H1 (cell line): ENCODE measurements at regions not wholly inside any gene's neighbourhood (a gene's known extent, or its start where the extent isn't known, plus 50 kb on each side); places are given as distances from the start of the nearest gene placed in this dataset.

Experiments
- CTCF ChIA-PET: fragments of 300-600 bp; sonication (Branson Sonifier 250); formaldehyde crosslinking; loops from one replicate; lab custom pipeline; 2021; ENCODE audit not compliant: partially characterized antibody; lab: Charles Lee
- POLR2A ChIA-PET: fragments of 300-600 bp; sonication (Branson Sonifier 250); formaldehyde crosslinking; loops from one replicate; lab custom pipeline; 2021; ENCODE audit warnings: inconsistent platforms; ENCODE audit not compliant: partially characterized antibody; lab: Charles Lee
- DNase-seq, 2 experiments: peaks; one replicate each; pipeline versions ENCODE4 v3.0.0 to v3.0.0-alpha.2; 2010 to 2022; ENCODE audit warnings: low spot score in 2 of 2, low read depth in 1 of 2, mixed read lengths in 1 of 2
- FAIRE-seq: peaks from 2 replicates; lab custom pipeline; 2011; peaks lifted over from hg19 to GRCh38; lab: Jason Lieb, UNC
- H2AFZ ChIP-seq: 2 replicates; pipeline ENCODE4 v1.8.1; 2012; ENCODE audit warnings: low read length, inconsistent platforms
- H2AK5ac ChIP-seq: 2 replicates; pipeline ENCODE4 v1.6.1; 2013; ENCODE audit warnings: low read depth, low read length
- H2BK120ac ChIP-seq: replicated peaks from 2 replicates; pipeline ENCODE3; 2013; ENCODE audit warnings: low read depth, low read length, inconsistent platforms
- H2BK12ac ChIP-seq: 2 replicates; pipeline ENCODE4 v1.6.1; 2013; ENCODE audit warnings: low read depth, low read length
- H2BK15ac ChIP-seq: 2 replicates; pipeline ENCODE4 v1.6.1; 2013; ENCODE audit warnings: low read length
- H2BK20ac ChIP-seq: 2 replicates; pipeline ENCODE4 v1.6.1; 2013; ENCODE audit warnings: low read length
- H2BK5ac ChIP-seq: 2 replicates; pipeline ENCODE4 v1.6.1; 2013; ENCODE audit warnings: low read depth, low read length
- H3K14ac ChIP-seq: 2 replicates; pipeline ENCODE4 v1.6.1; 2013; ENCODE audit warnings: inconsistent platforms; ENCODE audit not compliant: insufficient read length
- H3K18ac ChIP-seq: 2 replicates; pipeline ENCODE4 v1.6.1; 2013; ENCODE audit warnings: low read length; ENCODE audit errors: extremely low read depth
- H3K23ac ChIP-seq: 2 replicates; pipeline ENCODE4 v1.6.1; 2013; ENCODE audit warnings: inconsistent platforms; ENCODE audit not compliant: insufficient read length
- H3K23me2 ChIP-seq: 2 replicates; pipeline ENCODE4 v1.6.1; 2013; ENCODE audit warnings: low read depth, low read length
- H3K27ac ChIP-seq: 2 replicates; pipeline ENCODE4 v1.6.1; 2011; ENCODE audit warnings: low read depth, low read length, inconsistent platforms
- H3K27me3 ChIP-seq, 4 experiments: replicated peaks in 1 of 4; 1 replicate in 1 of 4; 2 replicates in 3 of 4; pipeline versions ENCODE4 v1.6.1 to v1.8.1; 2011 to 2013; ENCODE audit warnings: low read length in 3 of 4, mild to moderate bottlenecking in 3 of 4, inconsistent platforms in 2 of 4, mixed read lengths in 2 of 4, moderate library complexity in 1 of 4; ENCODE audit not compliant: control insufficient read depth in 3 of 4, insufficient read depth in 3 of 4; ENCODE audit errors: extremely low read depth in 1 of 4
- H3K36me3 ChIP-seq, 4 experiments: 2 replicates each; pipeline versions ENCODE4 v1.6.1 to v1.8.1; 2011 to 2013; ENCODE audit warnings: mild to moderate bottlenecking in 4 of 4, low read length in 3 of 4, moderate library complexity in 2 of 4, control low read depth in 1 of 4, inconsistent platforms in 1 of 4; ENCODE audit not compliant: insufficient read depth in 4 of 4, control insufficient read depth in 2 of 4
- H3K4ac ChIP-seq: replicated peaks from 2 replicates; pipeline ENCODE3; 2013; ENCODE audit warnings: low read length, low read depth, mixed read lengths, inconsistent platforms; ENCODE audit not compliant: insufficient read length
- H3K4me1 ChIP-seq, 4 experiments: replicated peaks in 1 of 4; 1 replicate in 1 of 4; 2 replicates in 3 of 4; pipeline versions ENCODE4 v1.6.1 to v1.8.1; 2011 to 2013; ENCODE audit warnings: low read length in 3 of 4, inconsistent platforms in 2 of 4, mixed read lengths in 1 of 4; ENCODE audit not compliant: insufficient read depth in 4 of 4, control insufficient read depth in 3 of 4
- H3K4me2 ChIP-seq, 2 experiments: 2 replicates each; pipeline versions ENCODE4 v1.6.1 to v1.8.1; 2011 to 2013; ENCODE audit warnings: low read depth in 2 of 2, low read length in 2 of 2, control low read depth in 1 of 2, inconsistent platforms in 1 of 2, mild to moderate bottlenecking in 1 of 2; ENCODE audit not compliant: insufficient read depth in 1 of 2
- H3K4me3 ChIP-seq, 4 experiments: fragments of 200-600, 300-600 bp in 1 of 4; sonication (generic), shearing (Covaris generic), sonication (Bioruptor Twin) in 1 of 4; 2 replicates each; pipeline versions ENCODE4 v1.5.1 to v1.8.1; 2011 to 2016; ENCODE audit warnings: low read length in 4 of 4, low read depth in 3 of 4, control low read depth in 2 of 4, inconsistent platforms in 2 of 4, mild to moderate bottlenecking in 2 of 4, mixed read lengths in 1 of 4, moderate library complexity in 1 of 4; ENCODE audit not compliant: insufficient read depth in 2 of 4; ENCODE audit errors: extremely low read depth in 1 of 4
- H3K56ac ChIP-seq: replicated peaks from 2 replicates; pipeline ENCODE3; 2013; ENCODE audit warnings: low read depth, mild to moderate bottlenecking, mixed read lengths, low read length, inconsistent platforms; ENCODE audit not compliant: insufficient read length
- H3K79me1 ChIP-seq: 2 replicates; pipeline ENCODE4 v1.6.1; 2013; ENCODE audit warnings: low read depth, low read length, control low read depth
- H3K79me2 ChIP-seq, 2 experiments: 2 replicates each; pipeline versions ENCODE4 v1.6.1 to v1.8.1; 2012 to 2013; ENCODE audit warnings: low read length in 2 of 2, mild to moderate bottlenecking in 2 of 2, inconsistent platforms in 1 of 2; ENCODE audit not compliant: insufficient read depth in 2 of 2, control insufficient read depth in 1 of 2
- H3K9ac ChIP-seq, 4 experiments: replicated peaks in 1 of 4; 1 replicate in 1 of 4; 2 replicates in 3 of 4; pipeline versions ENCODE4 v1.6.1 to v1.8.1; 2011 to 2013; ENCODE audit warnings: low read depth in 3 of 4, low read length in 3 of 4, control low read depth in 2 of 4, mild to moderate bottlenecking in 2 of 4, moderate library complexity in 2 of 4, inconsistent platforms in 1 of 4; ENCODE audit errors: extremely low read depth in 1 of 4
- H3K9me3 ChIP-seq, 2 experiments: 2 replicates each; pipeline versions ENCODE4 v1.6.1 to v1.8.1; 2012 to 2013; ENCODE audit warnings: mild to moderate bottlenecking in 2 of 2, moderate library complexity in 2 of 2, control low read depth in 1 of 2, inconsistent platforms in 1 of 2, low read depth in 1 of 2, low read length in 1 of 2, mixed read lengths in 1 of 2; ENCODE audit not compliant: insufficient read depth in 2 of 2
- H4K20me1 ChIP-seq, 2 experiments: replicated peaks in 1 of 2; 2 replicates each; pipeline versions ENCODE3 to v1.8.1; 2011 to 2013; ENCODE audit warnings: inconsistent platforms in 2 of 2, low read length in 2 of 2, mild to moderate bottlenecking in 1 of 2; ENCODE audit not compliant: insufficient read depth in 2 of 2, control insufficient read depth in 1 of 2
- H4K5ac ChIP-seq: 2 replicates; pipeline ENCODE4 v1.6.1; 2013; ENCODE audit warnings: low read length, low read depth, mixed read lengths, inconsistent platforms; ENCODE audit not compliant: insufficient read length
- H4K8ac ChIP-seq: 2 replicates; pipeline ENCODE4 v1.8.0; 2013; ENCODE audit warnings: mild to moderate bottlenecking, moderate library complexity, low read length, inconsistent platforms; ENCODE audit not compliant: insufficient read depth; ENCODE audit errors: extremely low read depth
- H4K91ac ChIP-seq: replicated peaks from 2 replicates; pipeline ENCODE3; 2013; ENCODE audit warnings: low read length, mixed read lengths, inconsistent platforms; ENCODE audit not compliant: insufficient read length
- CEBPB ChIP-seq: IDR thresholded peaks from 2 replicates; pipeline ENCODE4 v1.6.1; 2012; ENCODE audit warnings: low read depth, low read length
- KDM1A ChIP-seq: fragments of 200-600, 300-600 bp; sonication (generic); IDR thresholded peaks from 2 replicates; pipeline ENCODE4 v1.7.1; 2016; ENCODE audit warnings: mild to moderate bottlenecking, low read length, borderline replicate concordance
- NRF1 ChIP-seq: IDR thresholded peaks from 2 replicates; pipeline ENCODE4 v1.6.1; 2011; ENCODE audit warnings: mild to moderate bottlenecking, low read depth, low read length, improper control_type of control experiment
- WGBS, 2 experiments: shearing (Covaris generic) in 1 of 2; methylation state at CpG; one replicate each; pipeline versions ENCODE4 v1.1.6 to v1.1.7; 2013 to 2015; ENCODE audit warnings: low lambda C conversion rate in 2 of 2, mixed read lengths in 2 of 2, inconsistent platforms in 1 of 2, low coverage in 1 of 2, missing lambda C conversion rate in 1 of 2; ENCODE audit not compliant: insufficient replicate concordance in 2 of 2, insufficient coverage in 1 of 2, insufficient read length in 1 of 2; ENCODE audit errors: extremely low coverage in 1 of 2, missing lambda C conversion rate in 1 of 2; 5-methylcytosine and 5-hydroxymethylcytosine counted together
- TF ChIP-seq, protein P1 (sequence below), 3 experiments: IDR thresholded peaks; 1 replicate in 2 of 3; 2 replicates in 1 of 3; pipeline versions ENCODE4 v1.5.1 to v1.6.1; 2011; ENCODE audit warnings: low read length in 3 of 3, mild to moderate bottlenecking in 3 of 3, inconsistent platforms in 2 of 3, low read depth in 1 of 3, moderate library complexity in 1 of 3; ENCODE audit not compliant: insufficient read depth in 1 of 3; ENCODE audit errors: control extremely low read depth in 1 of 3

DNA sequence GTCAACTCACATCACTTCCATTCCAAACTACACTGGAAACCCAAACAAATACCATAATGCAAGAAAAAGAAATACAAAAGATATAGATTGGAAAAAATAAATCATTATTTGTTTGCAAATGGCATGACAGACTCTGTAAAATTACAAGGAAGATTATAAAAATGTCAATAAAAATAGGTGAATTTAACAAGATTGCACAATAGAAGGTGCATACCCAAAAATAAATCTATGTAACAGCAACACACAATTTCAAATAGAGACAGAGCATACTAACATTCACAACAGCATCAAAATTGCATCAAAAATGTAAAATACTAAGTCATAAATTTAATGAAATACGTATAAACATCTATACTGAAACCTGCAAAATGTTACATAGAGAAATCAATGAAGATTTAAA lies 1140.0 kb upstream of the GJE1 start:
- Histone ChIP-seq H2AK5ac (no peak overlapping the region), H3K9me3 (no peaks in the 10 kb centered on the region; a peak in 1 of 4 replicates), H3K56ac (no peak overlapping the region), H3K79me2 (no peaks in the 10 kb centered on the region), H4K5ac (no peak overlapping the region), H4K91ac (no peak overlapping the region), H2BK5ac (no peak overlapping the region), H3K4me3 (no peak overlapping the region), H2BK120ac (no peak overlapping the region), H3K23me2 (no peaks in the 10 kb centered on the region), H4K8ac (no peak overlapping the region), H3K27ac (no peak overlapping the region), H3K23ac (no peak overlapping the region), H2BK20ac (no peak overlapping the region), H3K79me1 (no peaks in the 10 kb centered on the region), H3K27me3 (no peaks in the 10 kb centered on the region), H2BK15ac (no peak overlapping the region), H3K36me3 (no peaks in the 10 kb centered on the region), H2AFZ (no peak overlapping the region), H4K20me1 (no peaks in the 10 kb centered on the region), H3K14ac (no peak overlapping the region), H3K9ac (no peak overlapping the region), H3K4me2 (no peak overlapping the region), H3K18ac (no peak overlapping the region), H3K4ac (no peak overlapping the region), H3K4me1 (no peaks in the 10 kb centered on the region), H2BK12ac (no peak overlapping the region)
- ChIA-PET POLR2A (no interaction called here), CTCF (no interaction called here)
- WGBS, 2 experiments = 95% methylated on average over 1 of the region's 1 CpG; no CpG with 5 or more reads in 1 of the 2 experiments
- no peak for DNase-seq
- FAIRE-seq = no peak
- TF ChIP-seq NRF1 (no peak), CEBPB (peak; percentile 16; the same call in 1 of the 2 replicates), KDM1A (no peak)
- TF ChIP-seq, protein P1, sequence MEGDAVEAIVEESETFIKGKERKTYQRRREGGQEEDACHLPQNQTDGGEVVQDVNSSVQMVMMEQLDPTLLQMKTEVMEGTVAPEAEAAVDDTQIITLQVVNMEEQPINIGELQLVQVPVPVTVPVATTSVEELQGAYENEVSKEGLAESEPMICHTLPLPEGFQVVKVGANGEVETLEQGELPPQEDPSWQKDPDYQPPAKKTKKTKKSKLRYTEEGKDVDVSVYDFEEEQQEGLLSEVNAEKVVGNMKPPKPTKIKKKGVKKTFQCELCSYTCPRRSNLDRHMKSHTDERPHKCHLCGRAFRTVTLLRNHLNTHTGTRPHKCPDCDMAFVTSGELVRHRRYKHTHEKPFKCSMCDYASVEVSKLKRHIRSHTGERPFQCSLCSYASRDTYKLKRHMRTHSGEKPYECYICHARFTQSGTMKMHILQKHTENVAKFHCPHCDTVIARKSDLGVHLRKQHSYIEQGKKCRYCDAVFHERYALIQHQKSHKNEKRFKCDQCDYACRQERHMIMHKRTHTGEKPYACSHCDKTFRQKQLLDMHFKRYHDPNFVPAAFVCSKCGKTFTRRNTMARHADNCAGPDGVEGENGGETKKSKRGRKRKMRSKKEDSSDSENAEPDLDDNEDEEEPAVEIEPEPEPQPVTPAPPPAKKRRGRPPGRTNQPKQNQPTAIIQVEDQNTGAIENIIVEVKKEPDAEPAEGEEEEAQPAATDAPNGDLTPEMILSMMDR (IDR thresholded peaks at IDR 0.05; ENCODE audit: control extremely low read depth in 1 of 3, insufficient read depth in 1 of 3, low read depth in 1 of 3, low read length in 3 of 3) = no peak
